GM23248 (cell line): ENCODE measurements at regions not wholly inside any gene's neighbourhood (a gene's known extent, or its start where the extent isn't known, plus 50 kb on each side); places are given as distances from the start of the nearest gene placed in this dataset.

ENCODE experiments used
- EZH2 ChIP-seq: fragments of 200-600 bp; sonication (generic); IDR thresholded peaks from 2 replicates; pipeline ENCODE4 v1.6.1; 2018; ENCODE audit warnings: antibody characterized with exemption, mild to moderate bottlenecking; ENCODE audit not compliant: insufficient read depth, poor library complexity, severe bottlenecking
- EZH2phosphoT487 ChIP-seq: fragments of 200-600 bp; sonication (generic); IDR thresholded peaks from 2 replicates; pipeline ENCODE4 v1.6.1; 2018; ENCODE audit warnings: antibody characterized with exemption, moderate library complexity, mild to moderate bottlenecking, low read depth; ENCODE audit not compliant: insufficient read depth

DNA sequence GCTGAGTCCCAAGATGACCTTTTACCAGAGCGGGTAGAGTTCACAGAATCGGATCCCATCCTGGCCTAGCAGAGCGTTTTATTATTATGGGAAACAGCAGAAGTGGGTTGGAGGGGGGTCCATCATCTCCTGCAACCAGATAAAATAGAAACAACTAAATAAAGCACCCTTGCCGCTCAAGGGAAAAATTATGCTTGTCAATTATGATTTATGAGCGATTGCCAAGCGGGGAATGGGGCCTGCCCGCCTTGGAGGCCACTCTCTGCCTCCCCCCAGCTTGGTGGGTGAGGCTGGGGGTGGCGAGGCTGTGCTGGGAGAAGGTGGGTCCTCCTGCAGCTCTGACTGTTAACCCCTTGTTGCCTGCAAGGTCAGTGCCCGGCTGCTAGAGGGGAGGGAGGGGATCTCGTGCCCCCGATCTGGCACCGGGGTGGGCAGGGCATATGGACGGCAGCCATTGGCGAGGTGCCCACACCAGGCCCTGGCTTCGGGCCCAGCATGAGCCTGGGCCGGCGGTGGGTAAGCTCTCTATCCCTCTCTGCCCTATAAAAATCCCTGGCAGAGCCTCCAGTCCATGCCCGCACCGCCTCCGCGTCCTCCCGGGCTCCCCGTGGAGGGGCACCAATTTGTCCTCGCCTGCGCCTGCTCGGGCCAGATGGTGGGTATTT is 129.1 kb downstream of the URI1 start:
- TF ChIP-seq EZH2phosphoT487 (no peak), EZH2 (no peak)
